Sigmoid colon (tissue), 3 donors: ENCODE measurements at regions not wholly inside any gene's neighbourhood (a gene's known extent, or its start where the extent isn't known, plus 50 kb on each side); places are given as distances from the start of the nearest gene placed in this dataset.

Experiments
- POLR2A ChIP-seq, 2 donors: fragments of 450-650 bp; IDR thresholded peaks; one replicate each; pipeline ENCODE4 v1.6.1; 2016; ENCODE audit warnings: antibody characterized with exemption in 2 of 2, mild to moderate bottlenecking in 2 of 2, moderate library complexity in 2 of 2
- TF ChIP-seq, protein P1 (sequence below), 4 experiments: fragments of 450-650 bp in 3 of 4; fragments of 200-600 bp in 1 of 4; IDR thresholded peaks; one replicate each; pipeline ENCODE4 v1.5.1; 2016 to 2019; ENCODE audit warnings: antibody characterized with exemption in 4 of 4, mild to moderate bottlenecking in 3 of 4, moderate library complexity in 2 of 4

DNA sequence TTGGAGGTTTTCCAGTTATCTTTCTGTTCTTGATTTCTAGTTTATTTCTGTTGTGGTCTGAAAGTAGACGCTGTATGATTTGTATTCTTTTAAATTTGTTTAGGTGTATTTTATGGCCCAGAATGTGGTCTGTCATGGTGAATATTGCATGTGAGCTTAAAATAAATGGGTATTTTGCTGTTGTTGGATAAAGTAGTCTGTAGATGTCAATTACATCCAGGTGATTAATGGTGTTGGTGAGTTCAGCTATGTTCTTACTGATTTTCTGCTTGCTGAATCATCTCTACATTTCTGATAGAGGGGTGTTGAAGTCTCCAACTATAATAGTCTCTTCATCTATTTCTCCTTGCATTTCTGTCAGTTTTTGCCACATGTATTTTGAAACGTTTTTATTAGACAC is 383.3 kb upstream of the SGO1 start:
- TF ChIP-seq, protein P1, sequence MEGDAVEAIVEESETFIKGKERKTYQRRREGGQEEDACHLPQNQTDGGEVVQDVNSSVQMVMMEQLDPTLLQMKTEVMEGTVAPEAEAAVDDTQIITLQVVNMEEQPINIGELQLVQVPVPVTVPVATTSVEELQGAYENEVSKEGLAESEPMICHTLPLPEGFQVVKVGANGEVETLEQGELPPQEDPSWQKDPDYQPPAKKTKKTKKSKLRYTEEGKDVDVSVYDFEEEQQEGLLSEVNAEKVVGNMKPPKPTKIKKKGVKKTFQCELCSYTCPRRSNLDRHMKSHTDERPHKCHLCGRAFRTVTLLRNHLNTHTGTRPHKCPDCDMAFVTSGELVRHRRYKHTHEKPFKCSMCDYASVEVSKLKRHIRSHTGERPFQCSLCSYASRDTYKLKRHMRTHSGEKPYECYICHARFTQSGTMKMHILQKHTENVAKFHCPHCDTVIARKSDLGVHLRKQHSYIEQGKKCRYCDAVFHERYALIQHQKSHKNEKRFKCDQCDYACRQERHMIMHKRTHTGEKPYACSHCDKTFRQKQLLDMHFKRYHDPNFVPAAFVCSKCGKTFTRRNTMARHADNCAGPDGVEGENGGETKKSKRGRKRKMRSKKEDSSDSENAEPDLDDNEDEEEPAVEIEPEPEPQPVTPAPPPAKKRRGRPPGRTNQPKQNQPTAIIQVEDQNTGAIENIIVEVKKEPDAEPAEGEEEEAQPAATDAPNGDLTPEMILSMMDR (IDR thresholded peaks at IDR 0.05), result no peak
- no peak for TF ChIP-seq POLR2A (IDR thresholded peaks at IDR 0.05)
